HCT116 (cell line): ENCODE measurements at regions not wholly inside any gene's neighbourhood (a gene's known extent, or its start where the extent isn't known, plus 50 kb on each side); places are given as distances from the start of the nearest gene placed in this dataset.

ENCODE experiments used
- ATAC-seq: fragments of 200-7000 bp; cut with Tn5 transposase; 2 replicates; pipeline ENCODE4 v1.9.1; 2020; ENCODE audit warnings: mild to moderate bottlenecking, moderate library complexity
- BruUV-seq: library from RNA; stranded (reverse); fragments of 400-500 nt; replicated peaks from 2 replicates; lab custom pipeline; 2021; lab: Mats Ljungman, UMichigan
- CTCF ChIA-PET: fragments of 300-600 bp; sonication (Branson Sonifier 250); formaldehyde crosslinking; loops from one replicate; lab custom pipeline; 2021; ENCODE audit warnings: antibody characterized with exemption; lab: Charles Lee
- POLR2A ChIA-PET: fragments of 300-600, 350-600 bp; sonication (Branson Sonifier 250); formaldehyde crosslinking; loops from one replicate; lab custom pipeline; 2021; ENCODE audit warnings: antibody characterized with exemption; lab: Charles Lee
- RAD21 ChIA-PET, 2 experiments: fragments of 300-600 bp; sonication (Branson Sonifier 250); formaldehyde crosslinking; loops; one replicate each; lab custom pipeline; 2023; ENCODE audit warnings: low total read pairs in 2 of 2; ENCODE audit not compliant: uncharacterized antibody in 2 of 2, unreplicated experiment in 2 of 2, low non-redundant PET in 1 of 2; lab: Charles Lee
- DNase-seq: peaks from one replicate; pipeline ENCODE4 v3.0.0-alpha.2; 2010; ENCODE audit warnings: low read depth, low spot score
- H2AFZ ChIP-seq: fragments of 200-600 bp; shearing (Covaris generic), sonication (generic); 2 replicates; pipeline ENCODE4 v1.6.1; 2017; ENCODE audit warnings: low read depth, mixed run types, mixed read lengths, antibody characterized with exemption, low read length; ENCODE audit not compliant: poor library complexity, severe bottlenecking
- H3K27ac ChIP-seq: 2 replicates; pipeline ENCODE4 v1.5.1; 2012; ENCODE audit warnings: low read depth, low read length
- H3K27me3 ChIP-seq: fragments of 200-600 bp; sonication (generic); 2 replicates; pipeline ENCODE4 v1.6.1; 2016; ENCODE audit warnings: mixed run types, low read length, mixed read lengths; ENCODE audit not compliant: insufficient read depth
- H3K36me3 ChIP-seq, 2 experiments: fragments of 200-500 bp in 1 of 2; fragments of 200-600 bp in 1 of 2; sonication (Bioruptor generic) in 1 of 2; sonication (generic) in 1 of 2; 2 replicates each; pipeline versions ENCODE4 v1.5.1 to v1.6.1; 2014 to 2016; ENCODE audit warnings: low read length in 2 of 2, inconsistent platforms in 1 of 2, mixed read lengths in 1 of 2, mixed run types in 1 of 2; ENCODE audit not compliant: insufficient read depth in 2 of 2, control insufficient read depth in 1 of 2
- H3K4me1 ChIP-seq, 2 experiments: fragments of 200-600 bp in 1 of 2; sonication (generic) in 1 of 2; 2 replicates each; pipeline versions ENCODE4 v1.5.1 to v1.6.1; 2012 to 2017; ENCODE audit warnings: low read length in 2 of 2, inconsistent platforms in 1 of 2, mild to moderate bottlenecking in 1 of 2, mixed read lengths in 1 of 2, mixed run types in 1 of 2, moderate library complexity in 1 of 2; ENCODE audit not compliant: insufficient read depth in 2 of 2, control insufficient read depth in 1 of 2
- H3K4me2 ChIP-seq: fragments of 200-600 bp; sonication (generic); 2 replicates; pipeline ENCODE4 v1.6.1; 2017; ENCODE audit warnings: mixed run types, low read length, mixed read lengths
- H3K4me3 ChIP-seq, 2 experiments: fragments of 200-600 bp in 1 of 2; sonication (generic) in 1 of 2; replicated peaks in 1 of 2; 2 replicates each; pipeline ENCODE4 v1.5.1; 2011 to 2016; ENCODE audit warnings: low read length in 2 of 2, control low read depth in 1 of 2, low read depth in 1 of 2, mild to moderate bottlenecking in 1 of 2, mixed read lengths in 1 of 2, mixed run types in 1 of 2
- H3K79me2 ChIP-seq: fragments of 200-600 bp; sonication (generic); 2 replicates; pipeline ENCODE4 v1.6.1; 2017; ENCODE audit warnings: mild to moderate bottlenecking, mixed run types, low read length, moderate library complexity, mixed read lengths; ENCODE audit not compliant: insufficient read depth
- H3K9ac ChIP-seq: fragments of 200-600 bp; sonication (generic); 2 replicates; pipeline ENCODE4 v1.6.1; 2016; ENCODE audit warnings: low read length, mixed read lengths
- H3K9me2 ChIP-seq: fragments of 200-600 bp; sonication (generic), shearing (Covaris generic); 2 replicates; pipeline ENCODE4 v1.6.1; 2017; ENCODE audit warnings: mixed run types, mild to moderate bottlenecking, moderate library complexity; ENCODE audit not compliant: insufficient read depth
- H3K9me3 ChIP-seq, 2 experiments: fragments of 200-500 bp in 1 of 2; fragments of 200-600 bp in 1 of 2; sonication (Bioruptor generic) in 1 of 2; sonication (generic) in 1 of 2; 2 replicates each; pipeline ENCODE4 v1.6.1; 2014 to 2017; ENCODE audit warnings: low read length in 2 of 2, mixed read lengths in 2 of 2, inconsistent platforms in 1 of 2, low read depth in 1 of 2, mild to moderate bottlenecking in 1 of 2, mixed run types in 1 of 2, moderate library complexity in 1 of 2; ENCODE audit not compliant: control insufficient read depth in 1 of 2, insufficient read depth in 1 of 2
- H4K20me1 ChIP-seq: fragments of 200-600 bp; sonication (generic), shearing (Covaris generic); 2 replicates; pipeline ENCODE4 v1.6.1; 2017; ENCODE audit warnings: mixed run types, mild to moderate bottlenecking, moderate library complexity; ENCODE audit not compliant: insufficient read depth
- ATF3 ChIP-seq: IDR thresholded peaks from 2 replicates; pipeline ENCODE4 v1.6.1; 2012
- CEBPB ChIP-seq: IDR thresholded peaks from 2 replicates; pipeline ENCODE4 v1.6.1; 2012; ENCODE audit warnings: low read depth
- EZH2 ChIP-seq: fragments of 200-600 bp; sonication (generic); IDR thresholded peaks from 2 replicates; pipeline ENCODE4 v1.6.1; 2017; ENCODE audit warnings: antibody characterized with exemption, mixed run types
- FOSL1 ChIP-seq: IDR thresholded peaks from 2 replicates; pipeline ENCODE4 v1.6.1; 2012; ENCODE audit warnings: low read depth
- JUND ChIP-seq: IDR thresholded peaks from 2 replicates; pipeline ENCODE4 v1.6.1; 2012
- MAX ChIP-seq: IDR thresholded peaks from 2 replicates; pipeline ENCODE4 v1.6.1; 2012
- POLR2A ChIP-seq: IDR thresholded peaks from 2 replicates; pipeline ENCODE4 v1.7.0; 2011; ENCODE audit warnings: borderline replicate concordance; ENCODE audit not compliant: insufficient read depth, insufficient read length; ENCODE audit errors: extremely low read depth
- POLR2AphosphoS5 ChIP-seq: IDR thresholded peaks from 2 replicates; pipeline ENCODE4 v1.6.1; 2011; ENCODE audit warnings: mild to moderate bottlenecking, low read depth, low read length, moderate library complexity
- RAD21 ChIP-seq: IDR thresholded peaks from 2 replicates; pipeline ENCODE4 v1.6.1; 2012; ENCODE audit warnings: low read depth, mild to moderate bottlenecking
- REST ChIP-seq: IDR thresholded peaks from 2 replicates; pipeline ENCODE4 v1.6.1; 2012; ENCODE audit warnings: low read depth
- SIN3A ChIP-seq: IDR thresholded peaks from 2 replicates; pipeline ENCODE4 v1.6.1; 2012; ENCODE audit warnings: low read depth
- SP1 ChIP-seq: IDR thresholded peaks from 2 replicates; pipeline ENCODE4 v1.6.1; 2012; ENCODE audit warnings: low read depth
- TCF7L2 ChIP-seq: IDR thresholded peaks from 2 replicates; pipeline ENCODE4 v1.7.0; 2011; ENCODE audit warnings: borderline replicate concordance, inconsistent platforms; ENCODE audit not compliant: insufficient read depth, insufficient read length; ENCODE audit errors: extremely low read depth
- YY1 ChIP-seq: IDR thresholded peaks from 2 replicates; pipeline ENCODE4 v1.6.1; 2011; ENCODE audit warnings: low read length, low read depth, moderate library complexity, mild to moderate bottlenecking; ENCODE audit not compliant: insufficient replicate concordance; ENCODE audit errors: extremely low read depth
- ZBTB33 ChIP-seq: IDR thresholded peaks from 2 replicates; pipeline ENCODE4 v1.6.1; 2011; ENCODE audit warnings: mild to moderate bottlenecking, low read length, moderate library complexity; ENCODE audit not compliant: insufficient replicate concordance; ENCODE audit errors: extremely low read depth
- ZFX ChIP-seq: fragments of 450-650 bp; IDR thresholded peaks from 2 replicates; pipeline ENCODE4 v1.6.1; 2017
- ZNF274 ChIP-seq: fragments of 200-500 bp; sonication (Bioruptor generic); IDR thresholded peaks from 2 replicates; pipeline ENCODE4 v1.6.1; 2014; ENCODE audit warnings: mild to moderate bottlenecking, low read depth, low read length, inconsistent platforms
- intact Hi-C: fragments of 100-400 bp; cut with micrococcal nuclease; formaldehyde crosslinking; loops from 2 replicates; pipeline ENCODE4 v1.10.0; 2022

- intact Hi-C loops: no loop called here
- ATAC-seq: no peak
Observed at GRCh38 chr1:55506740-55507577, 291.8 kb upstream of the USP24 start.

More at GRCh38 chr1:55506740-55507577, 291.8 kb upstream of the USP24 start:
- CTCF ChIA-PET: no interaction called here
- no peaks in the 10 kb centered on the region for H3K9me2 ChIP-seq
- POLR2A ChIA-PET: no interaction called here
- TF ChIP-seq YY1 (no peak), SP1 (no peak), POLR2A (no peak), FOSL1 (no peak), RAD21 (no peak), ZFX (no peak), JUND (no peak), ATF3 (no peak), CEBPB (no peak), ZBTB33 (no peak), ZNF274 (no peak), REST (no peak), MAX (no peak), SIN3A (no peak), EZH2 (no peak), TCF7L2 (no peak), POLR2AphosphoS5 (no peak)
- TF ChIP-seq, all 23 proteins: peak for 0
- Histone ChIP-seq H3K4me1 (peaks cover 0 to 17% of the 10 kb centered on the region in 2 experiments; a peak in 1 of 4 replicates), H3K4me2 (no peak overlapping the region), H3K4me3 (no peak overlapping the region), H3K27ac (no peak overlapping the region), H3K79me2 (no peaks in the 10 kb centered on the region), H3K9me3 (no peaks in the 10 kb centered on the region), H3K27me3 (no peaks in the 10 kb centered on the region), H3K9ac (no peak overlapping the region), H2AFZ (no peak overlapping the region), H3K36me3 (no peaks in the 10 kb centered on the region), H4K20me1 (no peaks in the 10 kb centered on the region)
- no TSS peak for BruUV-seq
- RAD21 ChIA-PET: no interaction called here
- no peak for DNase-seq
